ENCODE measurements at regions not wholly inside any gene's neighbourhood (a gene's known extent, or its start where the extent isn't known, plus 50 kb on each side); places are given as distances from the start of the nearest gene placed in this dataset.
"Not testable (repeated sequence)": the region's sequence is repeated elsewhere in the genome, so short reads cannot be mapped to it uniquely, and the experiment has no call there.

DNA sequence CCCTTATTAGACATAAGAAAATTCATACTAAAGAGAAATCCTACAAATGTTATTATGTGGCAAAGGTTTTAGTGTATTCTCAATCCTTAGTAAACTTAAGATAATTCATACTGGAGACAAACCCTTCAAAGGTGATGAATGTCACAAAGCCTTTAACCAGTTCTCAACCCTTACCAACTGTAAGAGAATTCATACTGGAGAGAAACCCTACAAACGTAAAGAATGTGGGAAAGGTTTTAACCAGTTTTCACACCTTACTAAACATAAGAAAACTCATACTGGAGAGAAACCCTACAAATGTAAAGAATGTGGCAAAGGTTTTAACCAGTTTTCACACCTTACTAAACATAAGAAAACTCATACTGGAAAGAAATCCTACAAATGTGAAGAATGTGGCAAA, 93.2 kb downstream of the ZNF680 start:
- no peak for DNase-seq

GRCh38 chr7:64465551-64465950, 97.3 kb downstream of the ZNF680 start:
- DNase-seq, result no peak

DNA sequence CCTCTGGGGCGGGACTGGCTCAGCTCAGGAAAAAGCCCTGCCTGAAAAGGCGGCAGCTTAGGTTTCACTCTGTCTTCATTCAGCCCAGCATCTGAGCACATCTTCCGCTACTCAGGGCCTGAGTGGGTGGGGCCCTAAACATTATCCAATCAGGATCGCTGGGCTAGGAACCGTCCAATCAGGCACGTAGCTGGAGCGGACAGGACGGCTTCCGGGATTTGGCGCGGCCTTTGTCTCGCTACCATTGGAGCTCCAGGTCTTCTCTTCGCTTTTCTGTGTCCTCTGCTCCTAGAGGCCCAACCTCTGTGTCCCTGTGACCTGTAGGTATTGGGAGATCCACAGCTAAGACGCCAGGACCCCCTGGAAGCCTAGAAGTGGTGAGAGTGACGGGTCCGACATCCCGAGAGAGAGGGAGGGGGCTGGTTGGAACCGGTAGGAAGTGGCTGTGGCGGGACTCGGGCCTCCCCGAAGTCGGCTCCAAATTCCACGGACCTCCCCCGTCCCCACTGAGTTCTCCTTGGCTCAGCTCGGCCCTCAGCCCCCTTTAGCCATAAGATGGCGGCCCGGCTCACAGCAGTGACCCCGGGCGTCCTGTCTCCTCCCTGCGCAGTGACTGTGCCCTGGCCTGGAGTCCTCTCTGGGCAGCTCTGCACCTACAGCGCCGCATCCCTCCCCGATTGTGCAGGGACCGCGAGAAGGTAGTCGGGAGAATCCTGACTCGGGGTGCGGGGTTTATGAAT, 99.1 kb downstream of the ZNF680 start:
- DNase-seq, result peak; percentile 61

DNA sequence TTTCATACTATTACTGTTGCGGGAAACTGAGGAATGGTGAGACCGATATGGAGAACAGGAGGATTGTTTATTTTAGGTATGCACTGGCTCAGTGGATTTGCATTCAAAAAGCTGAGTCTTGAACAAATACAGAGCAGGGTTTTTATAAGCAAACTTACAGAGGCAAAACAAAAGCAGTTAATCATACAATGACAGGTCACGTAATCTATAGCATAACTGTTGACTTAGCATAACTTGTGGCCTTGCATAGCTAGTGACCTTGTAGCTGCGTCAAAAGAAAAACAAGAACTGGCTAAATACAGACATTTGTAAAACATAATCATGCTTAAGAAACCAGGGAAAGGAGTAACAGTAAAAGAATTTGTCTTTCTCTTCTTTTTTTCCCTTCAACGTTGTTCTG, 103.0 kb downstream of the ZNF680 start:
- not testable (repeated sequence) for DNase-seq

DNA sequence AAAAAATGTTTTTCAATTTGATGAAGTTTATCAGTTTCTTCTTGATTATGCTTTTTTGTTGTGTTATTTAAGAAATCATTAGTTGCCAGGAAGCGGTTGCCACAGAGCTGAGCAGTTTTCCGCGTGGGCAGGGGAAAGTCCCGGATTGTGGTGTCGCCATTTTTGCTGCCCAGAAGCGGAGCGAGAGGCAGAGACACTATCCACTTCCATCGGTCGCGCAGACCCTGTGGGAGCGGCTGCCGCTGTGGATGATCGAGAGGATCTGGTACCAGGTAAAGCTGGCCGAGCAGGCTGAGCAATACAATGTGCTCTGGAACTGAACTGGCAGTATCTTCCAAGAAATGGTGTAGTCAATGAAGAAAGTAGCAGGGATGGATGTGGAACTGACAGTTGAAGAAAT, 119.8 kb downstream of the ZNF736 start:
- no peak for DNase-seq

DNA sequence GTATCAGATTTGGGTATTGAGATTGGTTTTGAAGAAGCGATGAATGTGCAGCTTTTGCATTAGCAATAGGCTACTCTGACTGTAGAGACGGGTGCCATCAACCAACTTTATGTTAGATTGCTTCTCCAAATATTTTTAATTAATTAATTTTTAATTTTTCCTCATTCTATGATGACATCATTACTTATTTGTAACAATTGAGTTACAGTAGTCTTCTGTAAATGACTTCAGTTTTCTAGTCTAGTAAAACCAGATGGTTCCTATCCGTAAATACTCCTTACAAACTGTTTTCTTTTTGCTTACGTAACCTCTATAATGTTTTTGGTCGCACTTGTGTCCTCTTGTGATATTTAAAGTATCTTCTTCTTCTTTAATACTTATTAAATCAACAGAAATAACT, 118.1 kb downstream of the ZNF736 start:
- no peak for DNase-seq

DNA sequence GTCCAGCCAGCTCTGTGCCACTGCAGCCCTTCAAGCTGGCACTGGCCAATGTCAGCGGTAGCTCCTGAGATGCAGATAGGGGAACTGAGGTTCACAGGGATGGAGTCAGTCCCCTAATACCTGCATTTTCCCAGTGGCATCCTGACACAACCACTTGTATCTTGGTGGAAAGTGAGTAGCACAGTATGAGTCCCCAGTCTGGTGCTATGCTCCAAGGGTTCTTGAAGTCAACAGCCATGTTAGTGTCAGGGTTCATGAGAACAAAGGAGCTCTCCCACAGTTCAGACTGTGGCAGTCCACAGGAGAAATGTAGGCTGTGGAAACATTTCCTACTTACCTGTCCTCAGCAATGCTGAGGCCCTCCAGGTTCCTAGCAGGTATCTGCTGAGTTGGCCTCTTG, 115.5 kb downstream of the ZNF736 start:
- no peak for DNase-seq

DNA sequence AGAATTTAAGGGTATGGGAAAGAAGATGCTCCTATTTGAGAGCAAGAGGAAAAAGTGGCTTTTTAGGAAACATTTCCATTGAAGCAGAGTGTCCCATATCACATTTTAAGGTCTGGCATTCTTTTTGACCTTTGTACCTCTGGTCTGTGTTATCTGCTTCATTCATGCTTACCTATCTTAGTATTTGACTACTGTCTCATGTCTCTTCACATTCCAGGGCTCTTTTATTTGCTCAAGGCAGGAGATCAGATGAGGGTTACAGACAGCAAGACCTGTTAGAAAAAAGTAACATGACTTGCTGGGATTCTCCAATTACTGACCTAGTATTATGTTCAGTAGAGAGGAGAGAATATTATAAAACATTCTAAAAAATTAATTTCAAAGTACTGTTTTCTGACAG, 111.7 kb downstream of the ZNF736 start:
- DNase-seq, result not testable (repeated sequence)

- DNase-seq, result no peak
Observed at GRCh38 chr7:64407148-64407547, 93.4 kb downstream of the ZNF736 start.
